ENCODE measurements at regions not wholly inside any gene's neighbourhood (a gene's known extent, or its start where the extent isn't known, plus 50 kb on each side); places are given as distances from the start of the nearest gene placed in this dataset.

DNA sequence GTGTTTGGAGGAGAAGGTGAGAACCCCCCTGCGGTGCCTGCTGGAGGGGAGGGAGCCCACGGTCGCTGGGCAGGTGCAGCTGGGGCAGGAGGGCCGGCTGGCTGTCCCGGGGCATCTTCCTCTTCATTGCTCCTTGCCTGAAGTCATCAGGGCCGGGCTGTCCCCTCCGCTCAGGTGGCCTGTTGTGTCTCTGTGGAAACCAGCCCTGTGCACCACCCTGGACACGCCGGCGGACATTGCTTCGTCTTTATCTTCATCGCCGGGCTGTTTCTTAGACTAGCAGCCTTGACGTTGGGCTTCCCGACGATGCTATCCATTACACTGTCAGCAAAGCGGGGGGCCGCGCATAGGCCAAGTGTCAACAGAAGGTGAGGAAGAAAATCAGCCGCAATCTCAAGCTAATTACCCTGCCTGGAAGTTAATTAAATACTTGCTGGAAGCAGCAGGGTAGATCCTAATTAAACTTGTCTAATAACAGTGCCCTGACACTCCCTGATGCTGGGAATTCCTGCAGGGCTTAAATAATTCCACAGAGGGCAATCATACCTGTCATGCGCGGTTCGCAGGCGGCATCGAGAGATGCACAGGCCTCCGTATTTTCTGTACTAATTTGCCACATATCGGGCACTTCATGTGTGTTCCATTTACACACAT, 111.4 kb upstream of the SOX1 start:
- DNase-seq (no peak), ATAC-seq (no peak)
- intact Hi-C loops (cut with DNase I) = no loop called here
- no peak overlapping the region for H3K27ac ChIP-seq
- no peak overlapping the region for H3K4me3 ChIP-seq
- no peaks in the 10 kb centered on the region for H3K27me3 ChIP-seq (ENCODE audit: low read depth)
- TF ChIP-seq, protein P1, sequence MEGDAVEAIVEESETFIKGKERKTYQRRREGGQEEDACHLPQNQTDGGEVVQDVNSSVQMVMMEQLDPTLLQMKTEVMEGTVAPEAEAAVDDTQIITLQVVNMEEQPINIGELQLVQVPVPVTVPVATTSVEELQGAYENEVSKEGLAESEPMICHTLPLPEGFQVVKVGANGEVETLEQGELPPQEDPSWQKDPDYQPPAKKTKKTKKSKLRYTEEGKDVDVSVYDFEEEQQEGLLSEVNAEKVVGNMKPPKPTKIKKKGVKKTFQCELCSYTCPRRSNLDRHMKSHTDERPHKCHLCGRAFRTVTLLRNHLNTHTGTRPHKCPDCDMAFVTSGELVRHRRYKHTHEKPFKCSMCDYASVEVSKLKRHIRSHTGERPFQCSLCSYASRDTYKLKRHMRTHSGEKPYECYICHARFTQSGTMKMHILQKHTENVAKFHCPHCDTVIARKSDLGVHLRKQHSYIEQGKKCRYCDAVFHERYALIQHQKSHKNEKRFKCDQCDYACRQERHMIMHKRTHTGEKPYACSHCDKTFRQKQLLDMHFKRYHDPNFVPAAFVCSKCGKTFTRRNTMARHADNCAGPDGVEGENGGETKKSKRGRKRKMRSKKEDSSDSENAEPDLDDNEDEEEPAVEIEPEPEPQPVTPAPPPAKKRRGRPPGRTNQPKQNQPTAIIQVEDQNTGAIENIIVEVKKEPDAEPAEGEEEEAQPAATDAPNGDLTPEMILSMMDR (IDR thresholded peaks at IDR 0.05) = no peak
- H3K36me3 ChIP-seq = no peaks in the 10 kb centered on the region
- no peaks in the 10 kb centered on the region for H3K4me1 ChIP-seq
- no peaks in the 10 kb centered on the region for H3K9me3 ChIP-seq

DNA sequence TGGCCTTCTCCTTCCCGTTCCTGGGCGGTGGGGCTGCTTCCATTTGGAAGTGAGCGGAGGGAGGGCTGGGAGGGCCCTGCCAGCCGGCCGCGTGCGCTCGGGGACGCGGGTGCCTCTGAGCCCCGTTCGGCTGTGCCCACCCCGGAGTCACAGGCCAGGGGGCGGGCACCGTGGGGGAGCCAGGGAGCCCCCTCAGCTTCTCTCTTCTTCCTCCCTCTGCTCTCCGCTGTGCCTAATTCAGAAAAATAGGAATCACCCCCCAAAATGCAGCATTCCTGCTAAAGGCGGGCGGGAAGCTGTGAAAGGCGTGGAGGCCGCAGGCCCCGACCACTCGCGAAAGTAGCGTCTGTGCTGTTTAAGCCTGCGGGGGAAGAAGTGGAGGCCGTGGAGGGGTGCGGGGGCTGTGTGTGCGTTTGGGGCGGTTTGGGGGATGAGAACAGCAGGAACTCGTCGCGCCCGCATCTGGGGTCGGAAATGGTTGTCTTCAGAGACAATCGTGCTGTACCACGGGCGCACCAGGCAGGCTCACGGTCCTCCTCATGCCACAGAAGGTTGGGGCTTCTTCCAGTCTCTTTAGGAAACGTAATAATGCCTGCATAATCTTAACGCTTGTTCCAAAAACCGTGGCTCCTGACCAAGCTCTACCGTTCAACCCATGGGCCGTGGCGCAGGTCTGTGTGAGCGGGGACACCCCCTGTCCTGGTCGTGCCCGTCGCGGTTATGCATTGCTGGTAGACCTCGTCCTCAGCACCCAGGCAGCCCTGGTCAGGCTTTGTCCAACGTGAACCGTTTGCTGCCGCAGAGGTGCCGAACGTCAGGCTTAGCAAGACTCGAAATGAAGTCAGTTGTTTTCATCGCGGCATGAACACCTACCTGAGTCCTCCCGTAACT, 110.4 kb upstream of the SOX1 start:
- no peak for DNase-seq

DNA sequence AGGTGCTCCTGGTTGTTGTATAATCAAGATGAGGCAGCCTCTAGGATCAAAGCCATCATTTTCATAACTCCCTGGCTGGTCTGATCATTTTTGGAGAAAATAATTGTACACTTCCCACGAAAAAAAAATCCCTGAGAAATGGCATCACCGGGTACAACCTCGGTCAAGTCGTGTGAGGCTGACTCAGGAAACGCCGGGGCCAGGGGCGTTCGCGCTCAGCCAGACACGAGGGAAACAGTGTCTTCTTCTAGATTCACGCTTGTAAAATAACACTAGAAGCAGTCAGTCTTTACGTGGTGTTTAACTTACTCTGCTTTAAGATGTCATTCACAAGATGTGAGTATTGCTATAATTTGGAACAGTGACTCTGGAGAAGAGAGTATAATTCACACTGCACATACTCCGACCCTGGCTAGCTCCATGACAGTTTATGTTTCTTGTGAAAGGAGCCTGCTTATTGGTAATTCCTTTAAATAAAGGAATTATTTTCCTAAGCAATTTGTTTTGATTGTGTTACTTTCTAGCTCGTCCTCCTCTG, 109.0 kb upstream of the SOX1 start:
- ATAC-seq (no peak), DNase-seq (no peak)
- intact Hi-C loops (cut with DNase I) = no loop called here
- Histone ChIP-seq H3K27ac (no peak overlapping the region), H3K36me3 (no peaks in the 10 kb centered on the region), H3K9me3 (no peaks in the 10 kb centered on the region), H3K4me1 (no peaks in the 10 kb centered on the region), H3K4me3 (no peak overlapping the region), H3K27me3 (ENCODE audit: low read depth) (no peaks in the 10 kb centered on the region)
- TF ChIP-seq, protein P1 (IDR thresholded peaks at IDR 0.05) = no peak

More for the DNA sequence above, 110.4 kb upstream of the SOX1 start:
- Histone ChIP-seq H3K9me3 (no peaks in the 10 kb centered on the region), H3K4me3 (no peak overlapping the region), H3K27ac (no peak overlapping the region), H3K4me1 (no peaks in the 10 kb centered on the region), H3K27me3 (ENCODE audit: low read depth) (no peaks in the 10 kb centered on the region), H3K36me3 (no peaks in the 10 kb centered on the region)
- intact Hi-C loops (cut with DNase I) = no loop called here
- no peak for ATAC-seq
- TF ChIP-seq, protein P1 (IDR thresholded peaks at IDR 0.05) = no peak

DNA sequence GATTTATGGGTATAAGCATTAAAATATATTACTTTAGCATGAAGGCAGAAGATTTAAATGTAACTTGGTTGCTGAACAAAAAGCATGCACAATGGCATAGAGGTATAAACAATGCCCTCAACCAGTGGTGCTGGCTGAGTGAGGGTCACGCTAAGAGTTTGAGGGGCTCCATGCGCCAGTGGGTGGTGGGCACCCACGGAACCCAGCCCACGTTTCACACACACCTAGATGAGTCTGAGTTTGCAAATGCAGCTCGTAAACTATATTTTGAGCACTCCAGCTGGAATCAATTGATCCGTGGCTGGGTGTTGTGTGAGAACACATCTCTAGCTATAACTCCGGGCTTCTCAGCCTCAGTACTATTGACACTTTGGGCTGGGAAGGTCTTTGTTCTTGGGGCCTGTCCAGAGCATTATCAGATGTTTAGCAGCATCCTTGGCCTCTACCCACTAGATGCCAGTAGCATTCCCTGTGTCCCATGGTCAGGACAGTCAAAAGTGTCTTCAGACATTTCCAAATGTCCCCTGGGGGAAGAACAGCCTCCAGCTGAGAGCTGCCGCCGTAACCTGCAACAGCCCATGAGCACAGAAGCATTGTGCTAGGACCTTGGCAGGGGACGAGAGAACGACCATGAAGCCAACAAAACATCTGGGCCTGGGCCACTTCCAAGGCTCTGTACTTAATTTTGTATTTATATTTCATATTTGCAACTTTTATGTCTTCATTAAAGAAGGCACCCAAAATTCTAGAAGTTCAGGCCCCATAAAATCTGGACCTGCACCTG, 108.1 kb upstream of the SOX1 start:
- no peak for ATAC-seq
- Histone ChIP-seq H3K27ac (no peak overlapping the region), H3K4me3 (no peak overlapping the region), H3K4me1 (no peaks in the 10 kb centered on the region), H3K36me3 (no peaks in the 10 kb centered on the region), H3K27me3 (ENCODE audit: low read depth) (no peaks in the 10 kb centered on the region), H3K9me3 (no peaks in the 10 kb centered on the region)
- intact Hi-C loops (cut with DNase I) = no loop called here
- DNase-seq = no peak
- TF ChIP-seq, protein P1 (IDR thresholded peaks at IDR 0.05) = no peak

DNA sequence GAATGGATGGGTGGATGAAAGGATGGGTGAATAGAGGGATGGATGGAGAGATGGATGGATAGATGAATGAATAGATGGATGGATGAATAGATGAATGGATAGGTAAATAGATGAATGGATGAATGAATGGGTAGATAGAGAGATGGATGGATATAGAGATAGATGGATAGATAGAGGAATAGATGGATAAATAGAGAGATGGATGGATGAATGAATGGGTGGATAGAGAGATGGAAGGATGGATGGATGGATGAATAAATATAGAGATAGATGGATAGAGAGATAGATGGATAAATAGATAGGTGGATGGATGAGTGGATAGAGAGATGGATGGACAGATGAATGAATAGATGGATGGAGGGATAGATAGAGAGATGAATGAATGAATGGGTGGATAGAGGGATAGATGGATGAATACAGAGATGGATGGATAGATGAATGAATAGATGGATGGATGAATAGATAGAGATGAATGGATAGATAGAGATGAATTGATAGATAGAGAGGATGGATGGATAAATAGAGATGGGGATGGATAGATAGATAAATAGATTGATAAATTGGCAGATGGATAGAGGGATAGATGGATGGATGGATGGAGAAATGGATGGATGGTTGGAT, 106.7 kb upstream of the SOX1 start:
- H3K27ac ChIP-seq = no peak overlapping the region
- H3K36me3 ChIP-seq = no peaks in the 10 kb centered on the region
- no peaks in the 10 kb centered on the region for H3K27me3 ChIP-seq (ENCODE audit: low read depth)
- ATAC-seq (no peak), DNase-seq (no peak)
- intact Hi-C loops (cut with DNase I) = no loop called here
- no peaks in the 10 kb centered on the region for H3K9me3 ChIP-seq
- TF ChIP-seq, protein P1 (IDR thresholded peaks at IDR 0.05) = no peak
- no peak overlapping the region for H3K4me3 ChIP-seq
- H3K4me1 ChIP-seq = no peaks in the 10 kb centered on the region

All from lower lobe of right lung (tissue), 2 donors.